Fibroblast of skin of abdomen (primary cell): ENCODE measurements at regions not wholly inside any gene's neighbourhood (a gene's known extent, or its start where the extent isn't known, plus 50 kb on each side); places are given as distances from the start of the nearest gene placed in this dataset.
A peak's percentile ranks its signal among the peaks of the same experiment; 100 is the strongest.
"Not testable (repeated sequence)": the region's sequence is repeated elsewhere in the genome, so short reads cannot be mapped to it uniquely, and the experiment has no call there.

Experiments
- DNase-seq: peaks from one replicate; pipeline ENCODE4 v3.0.0-alpha.2; 2013

DNA sequence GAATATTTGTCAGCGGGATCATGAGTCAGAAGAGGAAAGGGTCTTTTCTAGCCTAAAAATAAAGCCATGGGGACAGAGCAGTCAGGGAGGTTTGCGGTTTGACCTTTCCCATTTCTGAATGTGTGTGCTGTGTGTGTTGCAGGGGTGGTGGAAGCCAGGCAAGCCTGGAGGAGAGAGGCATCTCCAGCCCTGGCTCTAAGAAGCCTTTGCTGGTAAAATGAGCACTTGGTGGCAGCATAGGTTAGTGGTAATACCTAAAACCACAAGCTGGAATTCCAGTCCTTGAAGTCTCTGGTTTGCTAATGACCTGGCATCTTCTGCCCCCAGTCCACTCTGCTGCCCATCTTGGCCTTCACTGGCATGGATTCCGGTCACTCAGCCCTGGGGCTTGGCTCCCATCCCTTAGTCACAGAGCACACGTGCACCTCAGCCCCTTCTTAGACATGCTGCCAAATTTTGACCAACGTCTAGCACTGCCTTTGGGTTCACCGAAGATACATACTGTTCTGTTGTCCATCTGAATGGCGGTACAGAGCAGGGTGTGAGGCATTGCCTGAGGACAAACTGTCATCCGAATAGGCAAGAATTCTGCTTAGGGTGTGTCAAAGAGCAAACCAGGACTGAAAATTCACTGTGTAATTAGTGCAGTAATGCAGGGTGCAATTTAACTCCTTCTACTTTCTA lies 52.7 kb downstream of the KCNA5 start:
- peak; percentile 71 for DNase-seq

- no peak for DNase-seq
Measured at GRCh38 chr12:5097786-5098185, 54.1 kb downstream of the KCNA5 start.

- DNase-seq, result no peak
Measured at GRCh38 chr12:5099136-5099535, 55.5 kb downstream of the KCNA5 start.

GRCh38 chr12:5099591-5099990 lies 55.9 kb downstream of the KCNA5 start:
- DNase-seq, result peak; percentile 22

GRCh38 chr12:5101686-5102085 lies 58.0 kb downstream of the KCNA5 start:
- DNase-seq, result no peak

GRCh38 chr12:5102261-5102789 lies 58.6 kb downstream of the KCNA5 start:
- DNase-seq, result peak; percentile 89

- DNase-seq, result no peak
Measured at GRCh38 chr12:5102806-5103205, 59.1 kb downstream of the KCNA5 start.

GRCh38 chr12:5110345-5110744 lies 66.7 kb downstream of the KCNA5 start:
- no peak for DNase-seq

- no peak for DNase-seq
Measured at GRCh38 chr12:5114436-5114835, 70.8 kb downstream of the KCNA5 start.

DNA sequence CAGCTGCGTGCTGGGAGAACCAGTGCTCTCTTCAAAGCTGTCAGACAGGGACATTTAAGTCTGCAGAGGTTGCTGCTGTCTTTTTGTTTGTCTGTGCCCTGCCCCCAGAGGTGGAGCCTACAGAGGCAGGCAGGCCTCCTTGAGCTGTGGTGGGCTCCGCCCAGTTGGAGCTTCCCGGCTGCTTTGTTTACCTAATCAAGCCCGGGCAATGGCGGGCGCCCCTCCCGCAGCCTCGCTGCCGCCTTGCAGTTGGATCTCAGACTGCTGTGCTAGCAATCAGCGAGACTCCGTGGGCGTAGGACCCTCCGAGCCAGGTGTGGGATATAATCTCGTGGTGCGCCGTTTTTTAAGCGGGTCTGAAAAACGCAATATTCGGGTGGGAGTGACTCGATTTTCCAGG lies 78.1 kb downstream of the KCNA5 start:
- not testable (repeated sequence) for DNase-seq

DNA sequence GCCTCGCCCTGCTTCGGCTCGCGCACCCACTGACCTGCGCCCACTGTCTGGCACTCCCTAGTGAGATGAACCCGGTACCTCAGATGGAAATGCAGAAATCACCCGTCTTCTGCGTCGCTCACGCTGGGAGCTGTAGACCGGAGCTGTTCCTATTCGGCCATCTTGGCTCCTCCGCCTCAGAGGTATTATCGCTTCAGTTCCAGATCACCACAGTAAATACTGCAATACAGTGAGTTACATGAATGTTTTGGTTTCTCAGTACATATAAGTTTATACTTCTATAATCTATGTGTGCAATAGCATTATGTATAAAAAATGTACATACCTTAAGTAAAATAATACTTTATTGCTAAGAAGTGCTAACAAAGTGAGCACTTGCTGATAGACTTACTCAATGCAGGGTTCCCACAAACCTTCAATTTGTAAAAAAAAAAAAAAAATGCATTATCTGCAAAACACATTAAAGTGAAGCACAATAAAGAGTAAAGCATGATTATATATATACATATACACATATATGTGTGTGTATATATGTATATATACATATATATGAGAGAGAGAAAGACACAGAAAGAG lies 78.7 kb downstream of the KCNA5 start:
- not testable (repeated sequence) for DNase-seq

DNA sequence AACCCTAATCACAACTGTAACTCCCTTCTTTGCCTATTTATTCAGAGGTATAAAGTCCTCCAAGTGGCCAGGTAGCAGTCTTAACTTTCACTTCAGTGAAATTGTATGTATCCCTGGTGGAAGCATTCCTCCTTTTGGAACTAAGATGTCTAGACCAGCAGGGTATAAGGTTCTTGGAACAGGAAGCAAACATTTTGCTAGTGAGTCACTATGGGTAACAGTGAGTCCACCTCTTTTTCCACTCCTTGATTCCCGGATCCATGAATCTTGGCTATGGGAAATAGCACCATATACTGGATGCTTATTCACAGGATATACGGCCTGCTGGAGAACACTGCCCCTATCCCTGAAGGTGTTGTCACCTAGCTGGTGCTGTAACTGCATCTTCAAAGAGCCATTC lies 80.2 kb downstream of the KCNA5 start:
- peak; percentile 53 for DNase-seq

- DNase-seq, result no peak
Measured at GRCh38 chr12:5124401-5124800, 80.7 kb downstream of the KCNA5 start.

- peak; percentile 63 for DNase-seq
Measured at GRCh38 chr12:5134861-5135525, 91.3 kb downstream of the KCNA5 start.

DNA sequence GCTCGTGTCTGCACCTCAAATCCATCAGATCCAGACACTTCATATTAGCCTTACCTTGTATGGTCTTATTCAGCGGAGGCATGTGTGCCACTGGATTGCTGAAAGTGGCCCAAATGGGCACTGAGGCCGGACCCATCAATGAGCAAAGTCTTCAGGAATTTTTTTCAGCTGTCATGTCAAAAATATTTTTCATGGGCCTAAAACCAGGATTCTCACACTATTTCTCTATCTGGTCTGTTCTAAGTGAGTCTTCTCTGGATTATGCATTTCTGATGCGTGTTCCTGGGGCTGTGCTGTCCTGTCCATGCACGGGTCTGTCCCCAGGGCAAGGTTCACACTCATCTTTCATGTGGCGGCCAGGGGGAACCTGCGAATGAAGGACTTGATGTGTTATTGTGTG lies 94.6 kb downstream of the KCNA5 start:
- peak; percentile 28 for DNase-seq

GRCh38 chr12:5138845-5139244 lies 95.2 kb downstream of the KCNA5 start:
- DNase-seq, result peak; percentile 70

DNA sequence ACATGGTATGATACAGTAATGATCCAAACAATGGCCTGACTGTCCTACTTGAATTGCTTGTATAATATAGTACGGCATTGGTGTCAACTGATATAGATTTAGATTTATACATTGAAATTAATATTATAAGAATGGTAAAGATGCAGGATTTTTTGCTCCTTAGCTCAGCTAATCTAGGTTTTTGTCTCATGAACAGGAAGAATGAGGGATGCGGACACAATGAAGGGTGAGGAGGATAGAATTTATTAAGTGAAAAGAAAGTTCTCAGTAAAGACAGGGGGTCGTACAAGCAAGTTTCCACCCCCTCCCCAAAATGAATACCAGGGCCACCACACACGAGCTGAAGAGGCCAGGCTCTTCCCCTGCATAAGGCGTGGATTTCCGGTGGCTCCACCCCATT lies 96.1 kb downstream of the KCNA5 start:
- no peak for DNase-seq

DNA sequence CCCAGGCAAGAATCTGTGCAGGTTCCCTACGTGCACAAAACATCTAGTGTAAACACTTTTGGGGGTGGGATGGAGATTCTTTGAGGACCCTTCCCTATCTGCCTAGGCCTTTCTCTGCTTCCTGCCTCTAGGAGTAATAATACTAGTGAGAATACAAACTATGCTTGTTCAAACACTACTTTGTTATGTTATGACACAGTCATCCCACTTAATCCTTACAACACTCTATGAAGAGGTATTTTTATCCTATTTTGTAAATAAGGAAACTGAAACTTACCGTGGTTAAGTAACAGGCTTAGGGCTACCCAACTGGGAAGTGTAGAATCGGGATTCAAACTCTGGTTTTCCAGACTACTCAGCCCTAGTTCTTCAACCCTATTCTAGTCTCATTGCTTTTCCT lies 96.5 kb downstream of the KCNA5 start:
- no peak for DNase-seq

DNA sequence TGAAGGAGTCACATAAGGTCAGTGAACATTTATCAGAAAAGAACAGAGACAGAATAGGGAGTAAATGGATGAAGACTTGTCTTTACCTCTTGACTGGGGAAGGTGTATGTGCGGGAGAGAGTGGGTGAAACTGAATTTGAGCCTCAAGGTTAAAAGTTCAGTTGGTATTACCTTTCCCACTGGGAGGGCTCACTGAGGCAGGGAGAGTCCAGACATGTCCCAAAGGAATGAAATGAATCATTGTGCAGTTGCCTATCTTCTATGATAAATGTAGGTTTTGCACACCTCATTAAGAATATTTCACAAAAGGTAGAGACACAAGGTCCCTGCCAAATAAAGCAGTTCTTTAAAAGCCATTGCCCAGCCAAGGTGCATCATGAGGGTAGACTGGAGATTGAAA lies 105.2 kb downstream of the KCNA5 start:
- DNase-seq, result no peak

GRCh38 chr12:5154091-5154490 lies 110.4 kb downstream of the KCNA5 start:
- no peak for DNase-seq

GRCh38 chr12:5155866-5156265 lies 112.2 kb downstream of the KCNA5 start:
- no peak for DNase-seq

GRCh38 chr12:5160827-5161226 lies 117.1 kb downstream of the KCNA5 start:
- DNase-seq, result no peak

DNA sequence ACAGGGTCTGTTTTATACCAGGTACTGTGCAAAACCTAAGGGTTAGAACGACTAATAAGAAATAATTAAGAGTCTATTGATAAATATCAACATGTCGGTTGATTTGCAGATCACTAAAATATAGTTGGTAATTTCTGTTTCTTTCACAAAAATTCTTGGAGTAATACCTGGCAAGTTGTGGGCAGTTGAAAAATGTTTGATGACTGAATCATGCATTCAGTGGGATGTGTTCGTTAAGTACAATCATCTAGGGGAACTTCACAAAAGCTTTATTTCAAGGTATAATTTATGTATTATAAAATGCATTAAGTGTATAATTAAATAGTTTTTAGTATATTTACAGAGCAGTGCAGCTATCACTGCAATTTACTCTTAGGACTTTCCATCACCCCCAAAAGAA lies 120.0 kb downstream of the KCNA5 start:
- DNase-seq, result peak; percentile 35
